ENCODE measurements at regions not wholly inside any gene's neighbourhood (a gene's known extent, or its start where the extent isn't known, plus 50 kb on each side); places are given as distances from the start of the nearest gene placed in this dataset.

GRCh38 chr6:126944512-126944911 is 174.0 kb upstream of the RSPO3 start:
- Mint-ChIP-seq H3K27me3 (peaks cover 2% of the 10 kb centered on the region), H3K9me3 (no peaks in the 10 kb centered on the region), H3K36me3 (no peaks in the 10 kb centered on the region), H3K4me3 (no peak overlapping the region), H3K4me1 (ENCODE audit: unreplicated experiment) (peaks cover 14% of the 10 kb centered on the region), H3K27ac (no peak overlapping the region)
- DNase-seq (ENCODE audit: extremely low spot score, unreplicated experiment), result no peak
- TF ChIP-seq CTCF (conservative IDR thresholded peaks at IDR 0.05), result no peak

GRCh38 chr6:126945150-126945685 is 173.3 kb upstream of the RSPO3 start:
- Mint-ChIP-seq H3K9me3 (no peaks in the 10 kb centered on the region), H3K4me3 (no peak overlapping the region), H3K36me3 (no peaks in the 10 kb centered on the region), H3K27ac (no peak overlapping the region), H3K4me1 (ENCODE audit: unreplicated experiment) (peaks cover 17% of the 10 kb centered on the region), H3K27me3 (peaks cover 2% of the 10 kb centered on the region)
- TF ChIP-seq CTCF (conservative IDR thresholded peaks at IDR 0.05), result no peak
- DNase-seq (ENCODE audit: extremely low spot score, unreplicated experiment), result no peak

GRCh38 chr6:126945812-126946360 is 172.6 kb upstream of the RSPO3 start:
- no peak overlapping the region for H3K27ac Mint-ChIP-seq
- TF ChIP-seq CTCF (conservative IDR thresholded peaks at IDR 0.05), result no peak
- H3K36me3 Mint-ChIP-seq, result no peaks in the 10 kb centered on the region
- no peak for DNase-seq (ENCODE audit: extremely low spot score, unreplicated experiment)
- H3K4me1 Mint-ChIP-seq (ENCODE audit: unreplicated experiment), result peaks cover 17% of the 10 kb centered on the region
- H3K27me3 Mint-ChIP-seq, result peaks cover 2% of the 10 kb centered on the region
- H3K9me3 Mint-ChIP-seq, result no peaks in the 10 kb centered on the region
- no peak overlapping the region for H3K4me3 Mint-ChIP-seq

- no peak for DNase-seq (ENCODE audit: extremely low spot score, unreplicated experiment)
- Mint-ChIP-seq H3K36me3 (no peaks in the 10 kb centered on the region), H3K9me3 (no peaks in the 10 kb centered on the region), H3K27me3 (peaks cover 2% of the 10 kb centered on the region), H3K4me1 (ENCODE audit: unreplicated experiment) (peaks cover 17% of the 10 kb centered on the region), H3K27ac (no peak overlapping the region), H3K4me3 (no peak overlapping the region)
- TF ChIP-seq CTCF (conservative IDR thresholded peaks at IDR 0.05), result no peak
Measured at GRCh38 chr6:126947070-126947469, 171.4 kb upstream of the RSPO3 start.

- Mint-ChIP-seq H3K36me3 (no peaks in the 10 kb centered on the region), H3K27me3 (no peaks in the 10 kb centered on the region), H3K4me3 (no peak overlapping the region), H3K27ac (no peak overlapping the region), H3K9me3 (no peaks in the 10 kb centered on the region), H3K4me1 (ENCODE audit: unreplicated experiment) (peaks cover 10% of the 10 kb centered on the region)
- no peak for TF ChIP-seq CTCF (conservative IDR thresholded peaks at IDR 0.05)
- DNase-seq (ENCODE audit: extremely low spot score, unreplicated experiment), result no peak
Measured at GRCh38 chr6:126949786-126950185, 168.7 kb upstream of the RSPO3 start.

Measured in type B pancreatic cell (in vitro differentiated cells).